NCI-H2171 treated with DMSO at 0.1 percent for 48 hours (cell line): ENCODE measurements at regions not wholly inside any gene's neighbourhood (a gene's known extent, or its start where the extent isn't known, plus 50 kb on each side); places are given as distances from the start of the nearest gene placed in this dataset.
A peak's percentile ranks its signal among the peaks of the same experiment; 100 is the strongest.

Experiments used
- DNase-seq: peaks from one replicate; lab custom pipeline; 2025; lab: John Stamatoyannopoulos, UW

DNA sequence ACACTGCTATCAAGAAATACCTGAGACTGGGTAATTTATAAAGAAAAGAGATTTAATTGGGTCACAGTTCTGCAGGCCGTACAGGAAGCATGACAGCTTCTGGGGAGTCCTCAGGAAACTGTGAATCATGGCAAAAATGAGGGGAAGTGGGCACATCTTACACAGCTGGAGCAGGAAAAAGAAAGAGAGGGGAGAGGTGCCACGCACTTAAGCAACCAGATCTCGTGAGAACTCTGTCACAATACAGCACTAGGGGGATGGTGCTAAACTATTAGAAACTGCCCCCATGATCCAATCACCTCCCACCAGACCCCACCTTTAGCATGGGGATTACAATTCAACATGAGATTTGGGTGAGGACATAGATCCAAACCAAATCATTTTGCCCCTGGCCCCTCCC lies 105.5 kb upstream of the CPLX2 start:
- no peak for DNase-seq

DNA sequence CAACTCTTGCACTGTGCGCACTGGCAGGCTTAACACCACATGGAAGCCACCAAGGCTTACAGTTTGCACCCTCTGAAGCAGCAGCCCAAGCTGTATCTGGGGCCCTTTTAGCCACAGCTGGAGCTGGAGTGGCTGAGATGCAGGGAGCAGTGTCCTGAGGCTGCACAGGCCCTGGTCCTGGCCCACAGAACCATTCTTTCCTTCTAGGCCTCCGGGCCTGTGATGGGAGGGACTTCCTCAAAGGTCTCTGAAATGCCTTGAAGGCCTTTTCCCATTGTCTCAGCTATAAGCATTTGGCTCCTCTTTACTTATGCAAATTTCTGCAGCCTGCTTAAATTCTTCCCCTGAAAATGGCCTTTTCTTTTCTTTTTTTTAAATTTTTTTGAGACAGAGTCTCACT lies 104.4 kb upstream of the CPLX2 start:
- no peak for DNase-seq

- no peak for DNase-seq
Measured at GRCh38 chr5:175772747-175773533, 98.4 kb upstream of the CPLX2 start.

DNA sequence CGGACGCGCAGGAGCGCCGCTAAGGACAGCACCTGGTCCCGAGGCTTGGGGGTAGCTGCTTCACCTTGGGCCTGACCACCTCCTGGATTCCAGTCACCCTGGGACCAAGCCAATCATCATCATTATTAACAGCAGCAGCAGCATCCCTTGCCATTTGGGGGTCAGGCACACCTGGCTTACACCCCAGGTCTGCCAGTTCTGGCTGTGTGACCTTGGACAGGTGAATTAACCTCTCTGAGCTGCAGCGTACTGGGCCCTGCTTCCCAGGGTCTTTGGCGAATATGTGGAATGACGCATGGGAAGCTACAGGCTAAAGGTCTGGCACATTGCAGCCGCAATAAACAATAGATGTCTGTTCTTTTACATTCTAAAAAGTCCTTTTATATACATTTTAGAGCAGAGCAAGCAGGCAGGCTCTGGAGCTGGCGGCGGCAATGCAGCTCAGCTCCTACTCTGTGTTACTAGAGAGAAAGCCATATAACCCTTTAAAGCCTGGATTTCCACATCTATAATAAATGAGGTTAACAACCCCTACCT lies 97.8 kb upstream of the CPLX2 start:
- DNase-seq = no peak

DNA sequence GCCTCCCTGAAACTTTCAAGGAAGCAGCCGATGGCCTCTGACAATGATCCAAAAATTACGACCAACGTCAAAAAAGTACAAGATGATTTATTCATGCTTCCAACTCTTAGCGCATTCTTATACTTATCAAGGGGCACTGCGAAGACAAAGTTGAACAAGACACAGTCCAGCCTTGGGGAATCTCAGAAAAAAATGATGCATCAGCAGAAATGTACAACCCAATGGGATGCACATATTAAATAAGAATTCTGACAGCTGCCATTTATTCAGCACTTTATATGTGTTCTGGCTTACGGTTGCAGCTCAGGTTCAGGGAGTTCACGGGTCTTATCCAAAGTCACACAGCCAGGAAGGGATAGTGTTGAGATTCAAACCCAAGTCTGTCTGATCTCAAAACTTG lies 96.0 kb upstream of the CPLX2 start:
- no peak for DNase-seq

DNA sequence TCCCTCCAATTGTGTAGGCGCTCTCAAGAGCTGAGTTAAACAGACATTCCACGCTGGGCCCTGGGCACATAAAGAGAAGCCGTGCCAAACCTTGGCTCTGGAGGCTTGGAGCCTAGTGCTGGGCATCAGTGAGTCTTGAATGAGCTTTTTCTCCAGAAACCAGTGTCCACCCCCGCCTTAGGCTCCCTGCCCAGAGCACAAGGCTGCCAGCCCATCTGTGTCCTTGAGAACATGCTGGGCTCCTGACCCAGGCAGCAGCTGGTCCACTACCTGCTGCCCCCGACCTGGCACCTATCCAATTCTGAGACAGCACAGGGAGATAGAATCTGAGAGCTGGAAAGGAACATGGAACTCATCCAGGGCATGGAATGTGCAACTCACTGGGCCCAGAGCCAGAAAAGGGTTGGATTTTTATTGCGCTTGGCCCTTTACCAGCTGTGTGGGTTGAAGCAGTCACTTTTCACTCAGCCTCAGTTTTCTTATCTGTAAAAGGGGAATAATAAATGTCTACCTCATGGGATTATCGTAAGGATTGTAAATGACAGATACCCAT lies 92.4 kb upstream of the CPLX2 start:
- DNase-seq = peak; percentile 90

- peak; percentile 11 for DNase-seq
Measured at GRCh38 chr5:175783739-175784138, 87.6 kb upstream of the CPLX2 start.

DNA sequence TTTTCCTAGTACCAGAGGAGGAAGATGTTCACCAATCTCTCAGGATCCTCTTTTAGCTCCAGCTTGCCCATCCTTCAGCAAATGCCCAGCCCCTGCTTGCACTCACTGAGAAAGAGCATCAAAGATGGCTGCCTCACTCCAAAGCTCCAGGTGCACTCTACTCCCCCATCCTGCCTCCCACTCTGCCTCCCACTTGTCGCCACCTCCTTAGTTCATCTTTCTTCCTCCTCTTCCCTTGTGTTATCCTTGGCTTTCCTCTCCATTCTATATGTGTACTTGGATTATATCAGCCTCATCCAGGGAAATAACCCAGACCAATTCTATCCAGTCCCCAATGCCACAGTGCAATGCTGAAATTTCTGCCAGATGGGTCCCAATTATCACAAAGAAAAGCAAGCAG lies 87.1 kb upstream of the CPLX2 start:
- peak; percentile 43 for DNase-seq

DNA sequence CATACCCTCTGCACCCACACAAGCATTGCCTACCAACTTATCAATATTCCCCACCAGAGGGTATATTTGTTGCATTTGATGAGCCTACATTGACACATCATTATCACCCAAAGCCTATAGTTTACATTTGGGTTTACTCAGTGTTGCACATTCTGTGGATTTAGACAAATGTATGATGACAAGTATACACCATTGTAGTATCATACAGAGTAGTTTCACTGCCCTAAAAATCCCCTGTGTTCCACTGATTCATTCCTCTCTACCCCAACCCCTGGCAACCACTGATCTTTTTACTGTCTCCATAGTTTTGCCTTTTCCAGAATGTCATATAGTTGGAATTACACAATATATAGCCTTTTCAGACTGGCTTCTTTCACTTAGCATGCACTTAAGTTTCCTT lies 85.7 kb upstream of the CPLX2 start:
- no peak for DNase-seq

DNA sequence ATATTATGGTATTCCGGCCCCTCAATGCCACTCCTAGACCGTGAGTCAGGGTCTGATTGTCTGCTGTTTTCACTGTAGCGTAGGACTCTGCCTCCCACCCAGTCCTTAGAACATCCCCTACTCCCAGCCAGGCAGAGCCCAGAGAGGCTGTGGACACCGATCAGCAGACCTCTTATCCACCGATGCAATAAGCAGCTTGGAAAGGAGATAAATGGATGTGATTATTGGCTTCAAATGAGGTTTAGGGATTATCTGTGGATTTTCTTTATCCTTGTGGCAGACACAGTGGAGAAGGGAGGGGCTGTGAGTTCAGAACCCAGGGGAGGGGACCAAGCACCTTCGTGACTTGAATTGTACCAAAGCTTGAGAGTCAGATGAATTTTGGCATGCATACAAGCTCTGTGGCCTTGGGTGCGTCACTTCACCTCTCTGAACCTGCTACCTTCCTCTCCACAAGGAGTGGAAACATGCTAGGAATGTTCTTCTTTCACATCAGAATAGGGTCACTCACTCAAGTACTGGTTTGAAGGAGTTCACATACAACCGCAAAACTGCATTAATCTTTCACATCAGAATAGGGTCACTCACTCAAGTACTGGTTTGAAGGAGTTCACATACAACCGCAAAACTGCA lies 83.1 kb upstream of the CPLX2 start:
- no peak for DNase-seq

GRCh38 chr5:175789670-175790069 lies 81.7 kb upstream of the CPLX2 start:
- DNase-seq = no peak

- DNase-seq = peak; percentile 27
Measured at GRCh38 chr5:175790796-175791195, 80.6 kb upstream of the CPLX2 start.

DNA sequence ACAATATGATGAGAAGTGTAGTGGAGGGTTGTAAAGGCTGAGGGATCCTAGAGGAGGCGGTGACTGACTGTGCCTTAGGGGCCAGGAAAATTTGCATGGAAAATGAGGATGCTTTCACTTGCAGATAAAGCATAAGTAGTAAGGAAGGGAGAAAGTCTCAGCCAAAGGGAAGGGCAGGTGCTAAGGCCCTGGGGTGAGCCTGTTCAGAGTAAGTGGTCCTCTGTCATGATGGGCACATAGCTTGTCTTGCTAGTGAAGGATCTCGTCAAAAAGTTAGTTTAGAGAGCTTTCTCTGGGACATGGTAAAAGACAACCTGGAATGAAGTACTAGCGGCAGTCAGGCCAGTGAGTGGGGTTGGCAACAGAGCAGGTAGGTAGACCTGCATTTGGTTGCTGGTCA lies 75.4 kb upstream of the CPLX2 start:
- peak; percentile 21 for DNase-seq

- DNase-seq = peak; percentile 72
Measured at GRCh38 chr5:175796536-175797499, 74.6 kb upstream of the CPLX2 start.

- DNase-seq = peak; percentile 90
Measured at GRCh38 chr5:175797521-175798038, 73.8 kb upstream of the CPLX2 start.

- DNase-seq = no peak
Measured at GRCh38 chr5:175798626-175799025, 72.8 kb upstream of the CPLX2 start.

GRCh38 chr5:175800656-175801081 lies 70.7 kb upstream of the CPLX2 start:
- DNase-seq = peak; percentile 70

GRCh38 chr5:175802361-175802760 lies 69.0 kb upstream of the CPLX2 start:
- no peak for DNase-seq

GRCh38 chr5:175803254-175803653 lies 68.1 kb upstream of the CPLX2 start:
- no peak for DNase-seq

GRCh38 chr5:175803736-175804454 lies 67.5 kb upstream of the CPLX2 start:
- no peak for DNase-seq
